HG03025 (cell line): ENCODE measurements at regions not wholly inside any gene's neighbourhood (a gene's known extent, or its start where the extent isn't known, plus 50 kb on each side); places are given as distances from the start of the nearest gene placed in this dataset.

Experiments used
- ATAC-seq: cut with Tn5 transposase; IDR thresholded peaks from one replicate; pipeline ENCODE4 v1.9.1; 2021; ENCODE audit warnings: mild to moderate bottlenecking, moderate library complexity; ENCODE audit not compliant: unreplicated experiment, low FRiP score

GRCh38 chr12:23424685-23425084, 524.8 kb downstream of the SOX5 start:
- ATAC-seq = no peak

- ATAC-seq = no peak
Measured at GRCh38 chr12:23426328-23426727, 523.1 kb downstream of the SOX5 start.

GRCh38 chr12:23428758-23429157, 520.7 kb downstream of the SOX5 start:
- ATAC-seq = no peak

GRCh38 chr12:23431006-23431405, 518.5 kb downstream of the SOX5 start:
- no peak for ATAC-seq

GRCh38 chr12:23433121-23433520, 516.3 kb downstream of the SOX5 start:
- no peak for ATAC-seq

- no peak for ATAC-seq
Measured at GRCh38 chr12:23434154-23434553, 515.3 kb downstream of the SOX5 start.

- ATAC-seq = no peak
Measured at GRCh38 chr12:23446746-23447145, 502.7 kb downstream of the SOX5 start.

- no peak for ATAC-seq
Measured at GRCh38 chr12:23450810-23451209, 498.7 kb downstream of the SOX5 start.

GRCh38 chr12:23455283-23455682, 494.2 kb downstream of the SOX5 start:
- no peak for ATAC-seq

GRCh38 chr12:23458640-23459039, 490.8 kb downstream of the SOX5 start:
- ATAC-seq = no peak

- no peak for ATAC-seq
Measured at GRCh38 chr12:23462546-23462945, 486.9 kb downstream of the SOX5 start.

GRCh38 chr12:23463172-23463571, 486.3 kb downstream of the SOX5 start:
- no peak for ATAC-seq

- ATAC-seq = no peak
Measured at GRCh38 chr12:23464241-23464812, 485.1 kb downstream of the SOX5 start.

GRCh38 chr12:23472329-23472971, 477.0 kb downstream of the SOX5 start:
- ATAC-seq = no peak

- no peak for ATAC-seq
Measured at GRCh38 chr12:23473071-23473470, 476.4 kb downstream of the SOX5 start.

- ATAC-seq = no peak
Measured at GRCh38 chr12:23474438-23474976, 475.0 kb downstream of the SOX5 start.
